Smooth muscle cell (in vitro differentiated cells): ENCODE measurements at regions not wholly inside any gene's neighbourhood (a gene's known extent, or its start where the extent isn't known, plus 50 kb on each side); places are given as distances from the start of the nearest gene placed in this dataset.

ENCODE experiments used
- DNase-seq: peaks from one replicate; lab custom pipeline; 2025; ENCODE audit not compliant: unreplicated experiment; lab: John Stamatoyannopoulos, UW
- H2AFZ ChIP-seq: fragments of 200-600 bp; sonication (generic); 2 replicates; pipeline ENCODE4 v1.6.0; 2016; ENCODE audit warnings: antibody characterized with exemption, low read depth, mild to moderate bottlenecking
- H3F3A ChIP-seq: fragments of 200-600 bp; sonication (generic); 2 replicates; pipeline ENCODE4 v1.6.0; 2017; ENCODE audit warnings: antibody characterized with exemption, low read depth
- H3K27ac ChIP-seq: fragments of 200-600 bp; sonication (generic); 2 replicates; pipeline ENCODE4 v1.5.1; 2016; ENCODE audit warnings: low read depth, mild to moderate bottlenecking
- H3K27me3 ChIP-seq: fragments of 200-600 bp; sonication (generic); 2 replicates; pipeline ENCODE4 v1.6.1; 2016; ENCODE audit warnings: low read depth, mild to moderate bottlenecking
- H3K36me3 ChIP-seq: fragments of 200-600 bp; sonication (generic); 2 replicates; pipeline ENCODE4 v1.5.1; 2016; ENCODE audit warnings: low read depth
- H3K4me1 ChIP-seq: fragments of 200-600 bp; sonication (generic); 2 replicates; pipeline ENCODE4 v1.5.1; 2016; ENCODE audit warnings: low read depth
- H3K4me2 ChIP-seq: fragments of 200-600 bp; sonication (generic); 2 replicates; pipeline ENCODE4 v1.6.0; 2016; ENCODE audit warnings: mild to moderate bottlenecking
- H3K4me3 ChIP-seq: fragments of 200-600 bp; sonication (generic); 2 replicates; pipeline ENCODE4 v1.5.1; 2016; ENCODE audit warnings: mild to moderate bottlenecking
- H3K79me2 ChIP-seq: fragments of 200-600 bp; sonication (generic); 2 replicates; pipeline ENCODE4 v1.6.0; 2016; ENCODE audit warnings: low read depth, mild to moderate bottlenecking
- H3K9ac ChIP-seq: fragments of 200-600 bp; sonication (generic); 2 replicates; pipeline ENCODE4 v1.6.0; 2016; ENCODE audit warnings: low read depth
- H3K9me3 ChIP-seq: fragments of 200-600 bp; sonication (generic); replicated peaks from 2 replicates; pipeline ENCODE4 v1.5.1; 2016; ENCODE audit warnings: low read depth
- H4K20me1 ChIP-seq: fragments of 200-600 bp; sonication (generic); 2 replicates; pipeline ENCODE4 v1.6.0; 2016; ENCODE audit warnings: low read depth
- CTCF ChIP-seq: fragments of 200-600 bp; sonication (generic); IDR thresholded peaks from 2 replicates; pipeline ENCODE4 v1.5.1; 2017; ENCODE audit warnings: borderline replicate concordance, mild to moderate bottlenecking, antibody characterized with exemption; ENCODE audit not compliant: insufficient read depth, poor library complexity, severe bottlenecking
- WGBS: methylation state at CpG from one replicate; pipeline ENCODE4 v1.1.7; 2016; ENCODE audit warnings: low lambda C conversion rate; 5-methylcytosine and 5-hydroxymethylcytosine counted together

GRCh38 chr10:20614911-20615310 is 282.2 kb downstream of the NEBL start:
- Histone ChIP-seq H3F3A (no peaks in the 10 kb centered on the region), H3K4me3 (no peak overlapping the region), H3K79me2 (no peaks in the 10 kb centered on the region), H3K4me1 (no peaks in the 10 kb centered on the region), H3K9me3 (no peaks in the 10 kb centered on the region), H2AFZ (no peak overlapping the region), H3K27ac (no peak overlapping the region), H4K20me1 (no peaks in the 10 kb centered on the region), H3K9ac (no peak overlapping the region), H3K27me3 (no peaks in the 10 kb centered on the region), H3K36me3 (no peaks in the 10 kb centered on the region), H3K4me2 (no peak overlapping the region)
- no peak for TF ChIP-seq CTCF
- WGBS, result 82% methylated on average over 3 of the region's 3 CpGs
- DNase-seq, result no peak

- no peak for TF ChIP-seq CTCF
- Histone ChIP-seq H3K36me3 (no peaks in the 10 kb centered on the region), H2AFZ (no peak overlapping the region), H3K79me2 (no peaks in the 10 kb centered on the region), H3K27me3 (no peaks in the 10 kb centered on the region), H4K20me1 (no peaks in the 10 kb centered on the region), H3K4me2 (no peak overlapping the region), H3K9me3 (no peaks in the 10 kb centered on the region), H3K4me3 (no peak overlapping the region), H3F3A (no peaks in the 10 kb centered on the region), H3K27ac (no peak overlapping the region), H3K4me1 (no peaks in the 10 kb centered on the region), H3K9ac (no peak overlapping the region)
- DNase-seq, result no peak
Observed at GRCh38 chr10:20608503-20608902, 288.6 kb downstream of the NEBL start.

- TF ChIP-seq CTCF, result no peak
- Histone ChIP-seq H3K27me3 (no peaks in the 10 kb centered on the region), H4K20me1 (no peaks in the 10 kb centered on the region), H3F3A (no peaks in the 10 kb centered on the region), H2AFZ (no peak overlapping the region), H3K36me3 (no peaks in the 10 kb centered on the region), H3K4me2 (no peak overlapping the region), H3K27ac (no peak overlapping the region), H3K79me2 (no peaks in the 10 kb centered on the region), H3K9ac (no peak overlapping the region), H3K4me1 (no peaks in the 10 kb centered on the region), H3K4me3 (no peak overlapping the region), H3K9me3 (no peaks in the 10 kb centered on the region)
- WGBS, result 94% methylated on average over 5 of the region's 5 CpGs
- no peak for DNase-seq
Observed at GRCh38 chr10:20606985-20607384, 290.1 kb downstream of the NEBL start.

- Histone ChIP-seq H3K27ac (no peak overlapping the region), H3K9me3 (no peaks in the 10 kb centered on the region), H3K4me2 (no peak overlapping the region), H3K9ac (no peak overlapping the region), H3F3A (no peaks in the 10 kb centered on the region), H3K36me3 (no peaks in the 10 kb centered on the region), H2AFZ (no peak overlapping the region), H3K4me3 (no peak overlapping the region), H4K20me1 (no peaks in the 10 kb centered on the region), H3K27me3 (no peaks in the 10 kb centered on the region), H3K79me2 (no peaks in the 10 kb centered on the region), H3K4me1 (peaks cover 4% of the 10 kb centered on the region)
- DNase-seq, result no peak
- TF ChIP-seq CTCF, result no peak
- WGBS, result 91% methylated on average over 1 of the region's 1 CpG
Observed at GRCh38 chr10:20601941-20602461, 295.1 kb downstream of the NEBL start.
